ENCODE measurements at regions not wholly inside any gene's neighbourhood (a gene's known extent, or its start where the extent isn't known, plus 50 kb on each side); places are given as distances from the start of the nearest gene placed in this dataset.

DNA sequence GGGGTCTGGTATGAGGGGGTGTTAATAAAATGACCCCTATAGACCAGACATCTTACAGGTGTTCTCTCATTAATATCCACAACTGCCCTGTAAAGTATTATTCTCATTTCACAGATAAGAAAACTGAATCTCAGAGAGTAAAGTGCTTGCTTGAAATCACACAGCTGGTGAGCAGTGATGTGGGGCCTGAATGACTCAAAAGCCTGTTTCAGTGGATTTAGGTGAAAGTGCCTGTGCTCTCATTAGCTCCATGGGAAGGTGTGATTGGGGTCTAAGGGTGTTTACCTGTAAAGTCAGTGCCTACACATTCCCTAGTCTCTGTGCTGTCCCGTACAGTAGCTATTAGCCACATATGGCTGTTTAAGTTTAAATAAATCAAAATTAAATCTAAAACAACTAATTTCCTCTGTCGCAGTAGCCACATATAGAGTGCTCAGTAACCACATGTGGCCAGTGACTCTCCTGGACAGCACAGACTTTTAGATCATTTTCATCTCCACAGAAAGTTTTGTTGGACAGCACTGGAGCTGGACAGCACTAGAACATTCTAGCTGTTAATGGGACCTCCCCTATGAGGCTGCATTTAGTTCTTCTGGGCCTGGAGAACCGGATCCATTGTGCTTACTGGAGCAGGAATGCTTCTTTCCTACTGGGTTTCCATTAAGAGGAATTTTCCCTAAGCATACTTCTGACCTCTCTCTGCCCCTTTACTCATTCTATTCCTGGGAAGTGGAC, 52.5 kb upstream of the SEMA6A start:
- DNase-seq (ENCODE audit: low read depth), result no peak
- no peak overlapping the region for H3K4me3 ChIP-seq (ENCODE audit: low read depth, low read length)
- no peak for TF ChIP-seq CTCF (conservative IDR thresholded peaks at IDR 0.05; ENCODE audit: low read depth, low read length)

DNA sequence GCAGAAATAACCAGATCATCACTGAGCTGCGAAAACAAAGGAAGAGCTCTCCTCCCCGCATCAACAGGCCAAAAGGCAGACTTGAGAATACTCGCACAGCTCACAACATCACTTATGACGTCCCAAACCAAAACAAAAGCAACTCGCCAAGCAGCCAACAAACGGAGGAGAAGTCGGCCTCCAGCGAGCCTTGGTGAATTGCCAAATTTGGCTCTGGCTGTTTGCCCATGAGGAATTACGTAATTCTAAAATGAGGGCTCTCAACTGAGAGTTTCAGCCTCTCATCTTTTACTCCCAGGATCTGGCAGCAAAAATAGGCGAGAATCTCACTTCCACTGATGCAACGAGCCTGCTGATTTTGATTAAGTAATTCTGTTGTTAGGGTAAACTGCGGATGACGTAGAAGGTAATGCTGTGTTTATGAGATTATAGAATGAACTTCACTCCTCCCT, 51.7 kb upstream of the SEMA6A start:
- no peak overlapping the region for H3K4me3 ChIP-seq (ENCODE audit: low read depth, low read length)
- no peak for TF ChIP-seq CTCF (conservative IDR thresholded peaks at IDR 0.05; ENCODE audit: low read depth, low read length)
- DNase-seq (ENCODE audit: low read depth), result peak; percentile 59
